GM10266 (cell line): ENCODE measurements at regions not wholly inside any gene's neighbourhood (a gene's known extent, or its start where the extent isn't known, plus 50 kb on each side); places are given as distances from the start of the nearest gene placed in this dataset.

Experiments used
- DNase-seq: peaks from one replicate; pipeline ENCODE4 v3.0.0; 2012; ENCODE audit errors: extremely low spot score
- TF ChIP-seq, protein P1 (sequence below): IDR thresholded peaks from 2 replicates; pipeline ENCODE4 v1.5.1; 2012; ENCODE audit warnings: mild to moderate bottlenecking, low read depth; ENCODE audit not compliant: control insufficient read depth, insufficient read depth; ENCODE audit errors: missing control alignments

DNA sequence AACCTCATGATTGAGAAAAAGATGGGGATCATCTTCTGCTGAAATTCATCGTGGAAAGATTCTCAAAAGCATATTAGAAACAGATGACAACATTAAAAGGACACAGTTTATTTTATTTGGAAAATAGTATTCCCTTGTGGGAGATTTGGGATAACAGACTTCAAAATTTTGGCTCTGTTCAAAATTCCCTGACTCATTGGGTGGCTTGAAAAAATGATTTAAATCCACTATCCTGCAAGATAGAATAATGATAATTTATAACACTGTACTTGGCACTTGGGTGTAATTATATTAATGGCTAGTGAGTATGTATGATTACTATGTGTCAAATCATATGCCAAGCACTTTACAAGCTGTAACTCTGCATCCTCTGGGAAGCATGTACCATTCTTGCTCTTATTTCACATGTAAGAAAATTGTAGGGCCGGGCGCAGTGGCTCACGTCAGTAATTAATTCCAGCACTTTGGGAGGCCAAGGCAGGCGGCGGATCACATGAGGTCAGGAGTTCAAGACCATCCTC, 128.8 kb downstream of the LMNTD1 start:
- DNase-seq, result no peak
- TF ChIP-seq, protein P1, sequence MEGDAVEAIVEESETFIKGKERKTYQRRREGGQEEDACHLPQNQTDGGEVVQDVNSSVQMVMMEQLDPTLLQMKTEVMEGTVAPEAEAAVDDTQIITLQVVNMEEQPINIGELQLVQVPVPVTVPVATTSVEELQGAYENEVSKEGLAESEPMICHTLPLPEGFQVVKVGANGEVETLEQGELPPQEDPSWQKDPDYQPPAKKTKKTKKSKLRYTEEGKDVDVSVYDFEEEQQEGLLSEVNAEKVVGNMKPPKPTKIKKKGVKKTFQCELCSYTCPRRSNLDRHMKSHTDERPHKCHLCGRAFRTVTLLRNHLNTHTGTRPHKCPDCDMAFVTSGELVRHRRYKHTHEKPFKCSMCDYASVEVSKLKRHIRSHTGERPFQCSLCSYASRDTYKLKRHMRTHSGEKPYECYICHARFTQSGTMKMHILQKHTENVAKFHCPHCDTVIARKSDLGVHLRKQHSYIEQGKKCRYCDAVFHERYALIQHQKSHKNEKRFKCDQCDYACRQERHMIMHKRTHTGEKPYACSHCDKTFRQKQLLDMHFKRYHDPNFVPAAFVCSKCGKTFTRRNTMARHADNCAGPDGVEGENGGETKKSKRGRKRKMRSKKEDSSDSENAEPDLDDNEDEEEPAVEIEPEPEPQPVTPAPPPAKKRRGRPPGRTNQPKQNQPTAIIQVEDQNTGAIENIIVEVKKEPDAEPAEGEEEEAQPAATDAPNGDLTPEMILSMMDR, result no peak

DNA sequence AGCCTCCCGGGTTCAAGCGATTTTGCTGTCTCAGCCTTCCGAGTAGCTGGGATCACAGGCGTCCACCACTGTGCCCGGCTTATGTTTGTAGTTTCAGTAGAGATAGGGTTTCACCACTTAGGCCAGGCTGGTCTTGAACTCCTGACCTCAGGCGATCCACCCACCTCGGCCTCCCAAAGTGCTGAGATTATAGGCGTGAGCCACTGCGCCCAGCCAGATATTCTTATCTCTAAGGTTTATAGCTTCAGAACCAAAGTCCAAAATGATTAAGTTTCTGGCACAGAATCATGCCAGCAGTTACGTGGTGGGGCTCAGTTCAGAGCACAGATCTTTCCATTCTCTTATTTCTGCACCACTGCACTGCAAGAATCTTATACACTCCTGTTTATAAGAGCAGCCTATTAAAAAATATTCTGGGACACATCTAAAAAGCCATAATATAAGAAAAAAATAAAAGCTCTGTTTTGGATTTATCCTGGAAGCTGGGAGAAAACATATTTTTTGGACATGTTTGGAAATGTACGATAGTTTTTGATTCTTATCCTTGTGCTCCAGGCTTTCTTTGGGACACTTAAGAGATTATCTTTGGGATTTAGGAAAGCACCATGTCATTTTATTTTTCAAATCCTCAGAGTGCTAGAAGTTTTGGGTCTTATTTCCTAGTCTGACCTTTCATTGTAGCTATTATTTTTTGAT, 129.6 kb downstream of the LMNTD1 start:
- no peak for DNase-seq
- TF ChIP-seq, protein P1, result no peak

DNA sequence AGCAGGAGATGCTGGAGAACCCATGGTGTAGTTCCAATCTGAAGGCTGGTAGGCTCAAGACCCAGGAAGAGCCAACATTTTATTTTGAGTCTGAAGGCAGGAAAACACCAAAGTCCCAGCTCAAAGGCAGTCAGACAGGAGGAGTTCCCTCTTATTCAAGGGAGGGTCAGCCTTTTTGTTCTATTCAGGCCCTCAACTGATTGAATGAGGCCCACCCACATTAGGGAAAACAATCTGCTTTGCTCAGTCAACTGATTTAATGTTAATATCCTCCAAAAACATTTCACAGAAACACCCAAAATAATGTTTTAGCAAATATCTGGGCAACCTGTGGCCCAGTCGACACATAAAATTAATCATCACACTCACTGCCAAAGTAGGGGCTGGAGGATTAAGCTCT, 130.8 kb downstream of the LMNTD1 start:
- TF ChIP-seq, protein P1, result no peak
- no peak for DNase-seq

DNA sequence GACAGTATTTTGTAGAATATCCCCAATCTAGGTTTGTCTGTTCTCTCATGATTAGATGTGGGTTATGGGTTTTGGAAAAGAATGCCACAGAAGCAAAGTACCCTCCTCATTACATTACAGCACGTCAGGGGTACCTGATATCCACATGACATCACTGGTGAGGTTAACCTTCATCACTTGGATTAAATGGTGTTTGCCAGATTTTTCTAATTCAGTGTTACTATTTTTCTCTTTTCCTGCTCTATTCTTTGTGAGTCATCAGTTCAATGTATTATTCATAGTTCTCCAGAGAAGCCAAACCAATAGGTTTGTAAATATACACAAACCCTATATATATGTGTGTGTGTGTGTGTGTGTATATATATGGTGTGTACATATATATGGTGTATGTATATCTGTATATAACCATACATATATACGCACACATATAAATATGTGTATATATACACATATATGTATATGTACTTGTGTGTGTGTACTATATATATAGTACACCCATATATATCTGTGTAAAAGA, 131.4 kb downstream of the LMNTD1 start:
- no peak for DNase-seq
- TF ChIP-seq, protein P1, result no peak

DNA sequence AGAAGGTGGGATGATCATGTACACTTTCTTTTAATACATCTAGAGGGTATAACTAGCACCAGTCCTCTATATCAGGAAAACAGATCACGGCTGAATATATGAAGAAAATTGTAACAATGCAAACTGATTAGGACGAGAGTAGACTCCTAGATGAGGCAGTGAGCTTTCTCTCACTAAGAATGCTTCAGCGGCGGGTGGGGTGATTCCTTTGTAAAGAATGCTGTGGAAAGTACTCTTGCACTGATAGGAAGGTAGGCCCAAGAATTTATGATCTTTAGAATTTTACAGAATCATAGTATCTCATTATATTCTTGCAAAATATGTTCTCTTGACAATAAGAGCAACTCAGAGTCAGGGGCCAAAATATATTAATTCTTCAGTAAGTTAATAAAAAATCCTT, 133.0 kb downstream of the LMNTD1 start:
- TF ChIP-seq, protein P1, result no peak
- DNase-seq, result no peak

DNA sequence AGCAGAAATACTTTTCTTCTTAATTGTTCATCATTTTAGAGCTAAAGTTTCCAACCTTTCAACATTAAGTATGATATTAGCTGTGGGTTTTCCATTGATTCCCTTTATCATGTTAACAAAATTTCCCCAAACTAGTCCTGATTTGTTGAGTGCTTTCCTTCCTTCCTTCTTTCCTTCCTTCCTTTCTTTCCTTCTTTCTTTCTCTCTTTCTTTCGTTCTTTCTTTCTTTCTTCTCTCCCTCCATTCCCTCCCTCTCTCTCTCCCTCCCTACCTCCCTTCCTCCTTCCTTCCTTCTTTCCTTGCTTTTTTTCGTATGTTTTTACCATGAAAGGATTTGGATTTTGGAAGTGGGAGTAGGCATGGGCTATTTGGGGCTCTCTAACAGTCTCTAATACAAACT, 133.5 kb downstream of the LMNTD1 start:
- no peak for DNase-seq
- TF ChIP-seq, protein P1, result no peak

DNA sequence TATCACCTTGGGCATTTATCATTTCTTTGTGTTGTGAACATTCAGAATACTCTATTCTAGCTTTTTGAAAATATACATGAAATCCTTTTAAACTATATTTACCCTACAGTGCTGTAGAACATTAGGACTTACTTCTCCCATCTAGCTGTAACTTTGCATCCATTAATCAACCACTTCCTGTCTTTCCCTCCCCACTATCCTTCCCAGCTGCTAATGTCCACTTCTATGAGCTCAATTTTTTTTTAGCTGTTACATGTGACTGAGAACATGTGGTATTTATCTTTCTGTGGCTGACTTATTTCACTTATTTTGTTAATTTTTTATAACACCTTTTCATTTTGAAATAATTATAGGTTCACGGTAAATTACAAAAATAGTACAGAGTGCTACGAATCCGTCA, 136.0 kb downstream of the LMNTD1 start:
- TF ChIP-seq, protein P1, result no peak
- no peak for DNase-seq
